K562 (cell line): ENCODE measurements at regions not wholly inside any gene's neighbourhood (a gene's known extent, or its start where the extent isn't known, plus 50 kb on each side); places are given as distances from the start of the nearest gene placed in this dataset.

ENCODE experiments used
- ATF7 ChIP-seq: fragments of 450-650 bp; IDR thresholded peaks from 2 replicates; pipeline ENCODE4 v1.7.1; 2014; ENCODE audit warnings: mild to moderate bottlenecking, moderate library complexity
- EP400 ChIP-seq: fragments of 450-650 bp; IDR thresholded peaks from 2 replicates; pipeline ENCODE4 v1.6.1; 2017; ENCODE audit warnings: antibody characterized with exemption, mild to moderate bottlenecking, moderate library complexity
- KAT8 ChIP-seq: fragments of 450-650 bp; IDR thresholded peaks from 2 replicates; pipeline ENCODE4 v1.6.1; 2016; ENCODE audit warnings: low read depth, mild to moderate bottlenecking
- NFIC ChIP-seq: fragments of 450-650 bp; IDR thresholded peaks from 2 replicates; pipeline ENCODE4 v1.6.1; 2017; ENCODE audit warnings: mild to moderate bottlenecking, inconsistent platforms
- NR1H2 ChIP-seq: sonication (generic); formaldehyde crosslinking; IDR thresholded peaks from 2 replicates; pipeline ENCODE4 v1.4.0; 2020; ENCODE audit warnings: mild to moderate bottlenecking, missing genetic modification reagents
- SOX6 ChIP-seq: fragments of 450-650 bp; IDR thresholded peaks from 2 replicates; pipeline ENCODE4 v1.6.1; 2014; ENCODE audit warnings: mild to moderate bottlenecking
- TEAD4 ChIP-seq, 2 experiments: sonication (generic) in 1 of 2; formaldehyde crosslinking in 1 of 2; IDR thresholded peaks; 2 replicates each; pipeline versions ENCODE4 v1.6.1 to v1.8.0; 2012 to 2022; ENCODE audit warnings: borderline replicate concordance in 1 of 2, inconsistent platforms in 1 of 2, low read length in 1 of 2, mild to moderate bottlenecking in 1 of 2, missing genetic modification reagents in 1 of 2
- TF ChIP-seq, protein P1 (sequence below): fragments of 450-650 bp; formaldehyde crosslinking; IDR thresholded peaks from 2 replicates; pipeline ENCODE4 v1.4.0; 2022; ENCODE audit warnings: mild to moderate bottlenecking, moderate library complexity
- TF ChIP-seq, protein P2 (sequence below), 3 experiments: IDR thresholded peaks in 2 of 3; conservative IDR thresholded peaks in 1 of 3; 2 replicates each; pipeline ENCODE4 v1.5.1; 2011 to 2012; ENCODE audit warnings: low read length in 3 of 3, mild to moderate bottlenecking in 3 of 3, control low read depth in 2 of 3, improper control_type of control experiment in 1 of 3, inconsistent platforms in 1 of 3, low read depth in 1 of 3, mixed read lengths in 1 of 3, moderate library complexity in 1 of 3; ENCODE audit not compliant: insufficient read depth in 2 of 3

DNA sequence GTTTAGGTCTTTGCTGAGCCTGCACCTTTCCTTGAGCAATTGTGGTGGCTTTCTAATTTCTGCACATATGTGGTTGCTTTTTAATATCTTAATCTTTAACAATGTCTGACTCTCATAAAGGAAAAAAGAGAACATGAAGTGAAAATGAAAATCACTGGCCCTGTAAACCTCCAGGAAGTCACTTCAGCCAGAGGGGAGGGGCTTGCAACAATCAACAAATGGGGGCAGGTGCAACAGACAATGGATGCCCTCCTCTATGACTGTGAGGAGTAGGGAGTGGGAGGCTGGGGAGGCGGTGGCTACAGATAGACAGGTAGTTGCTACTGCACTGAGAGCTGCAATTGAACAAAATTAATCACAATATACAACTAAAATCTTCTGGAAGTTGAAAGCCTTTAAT, 1377.4 kb downstream of the XPNPEP1 start:
- no peak for TF ChIP-seq NR1H2 (CRISPR knock-in tag)
- no peak for TF ChIP-seq KAT8
- no peak for TF ChIP-seq EP400
- TF ChIP-seq, protein P1, sequence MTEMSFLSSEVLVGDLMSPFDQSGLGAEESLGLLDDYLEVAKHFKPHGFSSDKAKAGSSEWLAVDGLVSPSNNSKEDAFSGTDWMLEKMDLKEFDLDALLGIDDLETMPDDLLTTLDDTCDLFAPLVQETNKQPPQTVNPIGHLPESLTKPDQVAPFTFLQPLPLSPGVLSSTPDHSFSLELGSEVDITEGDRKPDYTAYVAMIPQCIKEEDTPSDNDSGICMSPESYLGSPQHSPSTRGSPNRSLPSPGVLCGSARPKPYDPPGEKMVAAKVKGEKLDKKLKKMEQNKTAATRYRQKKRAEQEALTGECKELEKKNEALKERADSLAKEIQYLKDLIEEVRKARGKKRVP (CRISPR knock-in tag): no peak
- no peak for TF ChIP-seq NFIC
- TF ChIP-seq, protein P2, sequence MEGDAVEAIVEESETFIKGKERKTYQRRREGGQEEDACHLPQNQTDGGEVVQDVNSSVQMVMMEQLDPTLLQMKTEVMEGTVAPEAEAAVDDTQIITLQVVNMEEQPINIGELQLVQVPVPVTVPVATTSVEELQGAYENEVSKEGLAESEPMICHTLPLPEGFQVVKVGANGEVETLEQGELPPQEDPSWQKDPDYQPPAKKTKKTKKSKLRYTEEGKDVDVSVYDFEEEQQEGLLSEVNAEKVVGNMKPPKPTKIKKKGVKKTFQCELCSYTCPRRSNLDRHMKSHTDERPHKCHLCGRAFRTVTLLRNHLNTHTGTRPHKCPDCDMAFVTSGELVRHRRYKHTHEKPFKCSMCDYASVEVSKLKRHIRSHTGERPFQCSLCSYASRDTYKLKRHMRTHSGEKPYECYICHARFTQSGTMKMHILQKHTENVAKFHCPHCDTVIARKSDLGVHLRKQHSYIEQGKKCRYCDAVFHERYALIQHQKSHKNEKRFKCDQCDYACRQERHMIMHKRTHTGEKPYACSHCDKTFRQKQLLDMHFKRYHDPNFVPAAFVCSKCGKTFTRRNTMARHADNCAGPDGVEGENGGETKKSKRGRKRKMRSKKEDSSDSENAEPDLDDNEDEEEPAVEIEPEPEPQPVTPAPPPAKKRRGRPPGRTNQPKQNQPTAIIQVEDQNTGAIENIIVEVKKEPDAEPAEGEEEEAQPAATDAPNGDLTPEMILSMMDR (IDR thresholded peaks at IDR 0.05 in 2 of 3, conservative IDR thresholded peaks at IDR 0.05 in 1 of 3; ENCODE audit: insufficient read depth in 2 of 3, low read depth in 1 of 3, low read length in 3 of 3): no peak
- TF ChIP-seq SOX6: no peak
- TF ChIP-seq TEAD4 (IDR thresholded peaks at IDR 0.05; ENCODE audit: low read length): no peak
- no peak for TF ChIP-seq TEAD4 (CRISPR knock-in tag; IDR thresholded peaks at IDR 0.05; ENCODE audit: borderline replicate concordance)
- TF ChIP-seq ATF7: no peak
